HPDE6-E6E7 (cell line): ENCODE measurements at regions not wholly inside any gene's neighbourhood (a gene's known extent, or its start where the extent isn't known, plus 50 kb on each side); places are given as distances from the start of the nearest gene placed in this dataset.
"Not testable (repeated sequence)": the region's sequence is repeated elsewhere in the genome, so short reads cannot be mapped to it uniquely, and the experiment has no call there.

ENCODE experiments used
- DNase-seq: peaks from one replicate; pipeline ENCODE4 v3.0.0; 2011; ENCODE audit warnings: missing footprints; ENCODE audit errors: extremely low spot score

GRCh38 chr12:131192951-131193350 lies 239.2 kb downstream of the ADGRD1 start:
- DNase-seq = no peak

GRCh38 chr12:131194166-131194565 lies 240.5 kb downstream of the ADGRD1 start:
- DNase-seq = no peak

GRCh38 chr12:131195796-131196195 lies 242.1 kb downstream of the ADGRD1 start:
- no peak for DNase-seq

GRCh38 chr12:131196220-131196619 lies 242.5 kb downstream of the ADGRD1 start:
- no peak for DNase-seq

- no peak for DNase-seq
Observed at GRCh38 chr12:131197490-131197889, 243.8 kb downstream of the ADGRD1 start.

- no peak for DNase-seq
Observed at GRCh38 chr12:131199221-131199620, 245.5 kb downstream of the ADGRD1 start.

GRCh38 chr12:131201912-131202311 lies 248.2 kb downstream of the ADGRD1 start:
- DNase-seq = not testable (repeated sequence)

GRCh38 chr12:131202592-131203378 lies 249.1 kb downstream of the ADGRD1 start:
- no peak for DNase-seq

GRCh38 chr12:131203666-131204415 lies 250.1 kb downstream of the ADGRD1 start:
- DNase-seq = no peak

GRCh38 chr12:131204416-131205274 lies 250.9 kb downstream of the ADGRD1 start:
- DNase-seq = no peak

GRCh38 chr12:131205275-131205933 lies 251.7 kb downstream of the ADGRD1 start:
- not testable (repeated sequence) for DNase-seq

GRCh38 chr12:131206630-131207299 lies 253.1 kb downstream of the ADGRD1 start:
- not testable (repeated sequence) for DNase-seq

GRCh38 chr12:131207300-131207660 lies 253.6 kb downstream of the ADGRD1 start:
- not testable (repeated sequence) for DNase-seq

GRCh38 chr12:131207841-131208240 lies 254.1 kb downstream of the ADGRD1 start:
- DNase-seq = not testable (repeated sequence)

GRCh38 chr12:131208425-131208824 lies 254.7 kb downstream of the ADGRD1 start:
- no peak for DNase-seq

GRCh38 chr12:131209082-131210070 lies 255.7 kb downstream of the ADGRD1 start:
- DNase-seq = no peak

- no peak for DNase-seq
Observed at GRCh38 chr12:131210506-131211339, 257.0 kb downstream of the ADGRD1 start.

- no peak for DNase-seq
Observed at GRCh38 chr12:131211340-131211938, 257.7 kb downstream of the ADGRD1 start.
